HEK293 (cell line): ENCODE measurements at regions not wholly inside any gene's neighbourhood (a gene's known extent, or its start where the extent isn't known, plus 50 kb on each side); places are given as distances from the start of the nearest gene placed in this dataset.

Experiments used
- CTCF ChIA-PET: fragments of 350-600 bp; formaldehyde crosslinking; extraction: SDS; loops from one replicate; lab custom pipeline; 2021; ENCODE audit warnings: antibody characterized with exemption; lab: Yijun Ruan, JAX
- POLR2A ChIA-PET: fragments of 300-600 bp; formaldehyde crosslinking; extraction: SDS; loops from one replicate; lab custom pipeline; 2020; ENCODE audit warnings: antibody characterized with exemption, inconsistent platforms; lab: Yijun Ruan, JAX
- H3K27ac ChIP-seq: fragments of 200-500 bp; sonication (Bioruptor generic); 2 replicates; pipeline ENCODE4 v1.5.1; 2014; ENCODE audit warnings: low read depth, low read length, control low read depth, inconsistent platforms; ENCODE audit errors: extremely low read depth
- H3K36me3 ChIP-seq, 2 experiments: fragments of 200-500 bp in 1 of 2; sonication (Bioruptor generic) in 1 of 2; 1 replicate in 1 of 2; 2 replicates in 1 of 2; pipeline ENCODE4 v1.5.1; 2014 to 2017; ENCODE audit warnings: inconsistent platforms in 2 of 2, low read length in 2 of 2; ENCODE audit not compliant: control insufficient read depth in 2 of 2, insufficient read depth in 1 of 2
- H3K4me1 ChIP-seq: fragments of 200-500 bp; sonication (Bioruptor generic); 2 replicates; pipeline ENCODE4 v1.5.1; 2014; ENCODE audit warnings: mild to moderate bottlenecking, low read length, inconsistent platforms; ENCODE audit not compliant: control insufficient read depth, insufficient read depth
- H3K4me3 ChIP-seq: 2 replicates; pipeline ENCODE4 v1.5.1; 2011; ENCODE audit warnings: low read depth, mild to moderate bottlenecking, control low read depth, low read length, moderate library complexity
- H3K9me3 ChIP-seq: fragments of 200-500 bp; sonication (Bioruptor generic); 2 replicates; pipeline ENCODE4 v1.5.1; 2014; ENCODE audit warnings: low read depth, low read length, inconsistent platforms; ENCODE audit not compliant: control insufficient read depth, insufficient read depth
- CTCF ChIP-seq: fragments of 450-650 bp; formaldehyde crosslinking; IDR thresholded peaks from 2 replicates; pipeline ENCODE4 v1.5.1; 2016; ENCODE audit warnings: missing biosample characterization, missing genetic modification characterization
- GLIS1 ChIP-seq: fragments of 450-650 bp; formaldehyde crosslinking; IDR thresholded peaks from 2 replicates; pipeline ENCODE4 v1.5.1; 2016; ENCODE audit warnings: missing biosample characterization, missing genetic modification characterization
- KLF8 ChIP-seq: fragments of 450-650 bp; formaldehyde crosslinking; IDR thresholded peaks from 2 replicates; pipeline ENCODE4 v1.5.1; 2016; ENCODE audit warnings: missing biosample characterization, missing genetic modification characterization
- KLF9 ChIP-seq: fragments of 450-650 bp; formaldehyde crosslinking; IDR thresholded peaks from 2 replicates; pipeline ENCODE4 v1.5.1; 2016; ENCODE audit warnings: missing biosample characterization, missing genetic modification characterization, low read depth
- YY1 ChIP-seq: fragments of 450-650 bp; formaldehyde crosslinking; IDR thresholded peaks from 2 replicates; pipeline ENCODE4 v1.5.1; 2018; ENCODE audit warnings: missing biosample characterization, missing genetic modification characterization
- ZBTB10 ChIP-seq: fragments of 450-650 bp; formaldehyde crosslinking; IDR thresholded peaks from 2 replicates; pipeline ENCODE4 v1.5.1; 2016; ENCODE audit warnings: missing biosample characterization, missing genetic modification characterization
- ZBTB21 ChIP-seq: fragments of 450-650 bp; formaldehyde crosslinking; IDR thresholded peaks from 2 replicates; pipeline ENCODE4 v1.5.1; 2017; ENCODE audit warnings: missing biosample characterization, missing genetic modification characterization
- ZBTB44 ChIP-seq: fragments of 450-650 bp; IDR thresholded peaks from 2 replicates; pipeline ENCODE4 v1.5.1; 2018; ENCODE audit warnings: missing biosample characterization, mild to moderate bottlenecking, missing genetic modification characterization
- ZNF10 ChIP-seq: fragments of 450-650 bp; formaldehyde crosslinking; IDR thresholded peaks from 2 replicates; pipeline ENCODE4 v1.5.1; 2017; ENCODE audit warnings: missing biosample characterization, missing genetic modification characterization
- ZNF138 ChIP-seq: fragments of 450-650 bp; formaldehyde crosslinking; IDR thresholded peaks from 2 replicates; pipeline ENCODE4 v1.5.1; 2016; ENCODE audit warnings: missing biosample characterization, missing genetic modification characterization, borderline replicate concordance
- ZNF148 ChIP-seq: fragments of 450-650 bp; formaldehyde crosslinking; IDR thresholded peaks from 2 replicates; pipeline ENCODE4 v1.5.0; 2017; ENCODE audit warnings: missing biosample characterization, missing genetic modification characterization, borderline replicate concordance
- ZNF157 ChIP-seq: fragments of 450-650 bp; formaldehyde crosslinking; IDR thresholded peaks from 2 replicates; pipeline ENCODE4 v1.5.1; 2016; ENCODE audit warnings: missing biosample characterization, missing genetic modification characterization
- ZNF169 ChIP-seq: fragments of 450-650 bp; formaldehyde crosslinking; IDR thresholded peaks from 2 replicates; pipeline ENCODE4 v1.5.1; 2016; ENCODE audit warnings: missing biosample characterization, missing genetic modification characterization
- ZNF23 ChIP-seq: fragments of 450-650 bp; formaldehyde crosslinking; IDR thresholded peaks from 2 replicates; pipeline ENCODE4 v1.5.1; 2016; ENCODE audit warnings: missing biosample characterization, missing genetic modification characterization, borderline replicate concordance
- ZNF24 ChIP-seq: fragments of 450-650 bp; formaldehyde crosslinking; IDR thresholded peaks from 2 replicates; pipeline ENCODE4 v1.5.1; 2016; ENCODE audit warnings: missing biosample characterization, missing genetic modification characterization
- ZNF302 ChIP-seq: fragments of 450-650 bp; formaldehyde crosslinking; IDR thresholded peaks from 2 replicates; pipeline ENCODE4 v1.5.1; 2016; ENCODE audit warnings: missing biosample characterization, missing genetic modification characterization, low read depth
- ZNF350 ChIP-seq: fragments of 450-650 bp; formaldehyde crosslinking; IDR thresholded peaks from 2 replicates; pipeline ENCODE4 v1.5.0; 2017; ENCODE audit warnings: missing biosample characterization, mild to moderate bottlenecking, missing genetic modification characterization
- ZNF354C ChIP-seq: fragments of 450-650 bp; formaldehyde crosslinking; IDR thresholded peaks from 2 replicates; pipeline ENCODE4 v1.5.1; 2016; ENCODE audit warnings: missing biosample characterization, missing genetic modification characterization, low read depth, borderline replicate concordance
- ZNF362 ChIP-seq: fragments of 450-650 bp; formaldehyde crosslinking; IDR thresholded peaks from 2 replicates; pipeline ENCODE4 v1.5.1; 2016; ENCODE audit warnings: missing biosample characterization, missing genetic modification characterization
- ZNF621 ChIP-seq: fragments of 450-650 bp; formaldehyde crosslinking; IDR thresholded peaks from 2 replicates; pipeline ENCODE4 v1.5.1; 2017; ENCODE audit warnings: missing biosample characterization, missing genetic modification characterization
- ZNF654 ChIP-seq: fragments of 450-650 bp; formaldehyde crosslinking; IDR thresholded peaks from 2 replicates; pipeline ENCODE4 v1.5.1; 2016; ENCODE audit warnings: low read depth, missing biosample characterization, missing genetic modification characterization
- ZNF677 ChIP-seq: fragments of 450-650 bp; IDR thresholded peaks from 2 replicates; pipeline ENCODE4 v1.5.0; 2018; ENCODE audit warnings: missing biosample characterization, mild to moderate bottlenecking, missing genetic modification characterization, moderate library complexity

GRCh38 chr10:91043173-91043910 lies 122.5 kb upstream of the ANKRD1 start:
- Histone ChIP-seq H3K4me1 (no peaks in the 10 kb centered on the region), H3K4me3 (no peak overlapping the region), H3K27ac (no peak overlapping the region), H3K36me3 (no peaks in the 10 kb centered on the region), H3K9me3 (no peaks in the 10 kb centered on the region)
- peak; percentile 62 for TF ChIP-seq ZNF654 (tag by site-specific recombination)
- TF ChIP-seq ZNF169, result no peak
- TF ChIP-seq CTCF, result peak; percentile 60; the same call in 1 of the 2 replicates
- ChIA-PET POLR2A (interaction anchor here (0.6 to 0.8 kb wide), 2 partner anchors 9 to 132 kb away, joined by 3 to 4 read pairs; no protein-coding TSS in a partner anchor), CTCF (interaction anchor here (0.6 to 3.8 kb wide), 23 partner anchors 8 to 840 kb away, joined by 3 to 48 read pairs (median 4); no protein-coding TSS in a partner anchor)

- Histone ChIP-seq H3K4me1 (0 out of 2 replicates have a peak, but pooled peaks cover 5% of the 10 kb centered on the region), H3K4me3 (no peak overlapping the region), H3K27ac (no peak overlapping the region), H3K9me3 (no peaks in the 10 kb centered on the region), H3K36me3 (no peaks in the 10 kb centered on the region)
- no peak for TF ChIP-seq ZNF157 (tag by site-specific recombination)
- TF ChIP-seq ZNF362 (tag by site-specific recombination), result no peak
- TF ChIP-seq ZNF24 (tag by site-specific recombination), result no peak
- no peak for TF ChIP-seq KLF8
- TF ChIP-seq KLF9, result no peak
- TF ChIP-seq ZNF354C, result no peak
- TF ChIP-seq ZBTB21 (tag by site-specific recombination), result no peak
- POLR2A ChIA-PET, result no interaction called here
- CTCF ChIA-PET, result interaction anchor here (0.6 to 1.6 kb wide), 3 partner anchors 52 to 249 kb away, joined by 3 to 5 read pairs (median 3); no protein-coding TSS in a partner anchor
Measured at GRCh38 chr10:91046869-91047268, 126.0 kb upstream of the ANKRD1 start.

GRCh38 chr10:91048380-91048779 lies 127.5 kb upstream of the ANKRD1 start:
- Histone ChIP-seq H3K9me3 (no peaks in the 10 kb centered on the region), H3K4me3 (no peak overlapping the region), H3K4me1 (0 out of 2 replicates have a peak, but pooled peaks cover 5% of the 10 kb centered on the region), H3K36me3 (no peaks in the 10 kb centered on the region), H3K27ac (no peak overlapping the region)
- ChIA-PET POLR2A (no interaction called here), CTCF (interaction anchor here (1.1 to 1.6 kb wide), 3 partner anchors 17 to 248 kb away, joined by 3 to 4 read pairs (median 3); no protein-coding TSS in a partner anchor)
- TF ChIP-seq ZNF138 (tag by site-specific recombination) (no peak), GLIS1 (tag by site-specific recombination) (no peak), ZBTB10 (no peak), ZNF350 (tag by site-specific recombination) (no peak), ZNF23 (tag by site-specific recombination) (no peak), ZNF302 (tag by site-specific recombination) (no peak), ZBTB44 (tag by site-specific recombination) (no peak), YY1 (tag by site-specific recombination) (no peak), ZNF148 (tag by site-specific recombination) (no peak), ZNF621 (tag by site-specific recombination) (no peak), ZNF677 (tag by site-specific recombination) (no peak), ZNF10 (no peak)
